ENCODE measurements at regions not wholly inside any gene's neighbourhood (a gene's known extent, or its start where the extent isn't known, plus 50 kb on each side); places are given as distances from the start of the nearest gene placed in this dataset.

DNA sequence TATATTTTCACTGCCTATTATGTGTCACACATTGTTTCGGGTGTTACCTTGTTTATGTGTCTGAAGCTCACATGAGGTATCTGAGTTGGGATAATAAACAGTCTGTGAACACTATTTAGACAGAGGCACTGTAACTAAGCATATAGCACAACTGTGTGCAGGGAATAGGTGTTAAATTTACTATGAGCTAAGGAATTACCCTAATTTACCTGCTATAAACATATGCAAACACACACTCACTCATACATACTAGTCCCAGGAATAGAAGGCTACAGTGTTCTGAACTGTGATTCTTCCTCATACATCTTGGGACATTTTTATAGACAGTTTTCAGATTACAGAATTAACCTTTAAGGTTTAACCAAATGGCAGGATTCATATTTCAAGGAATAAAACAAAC lies 127.6 kb upstream of the SPANXN4 start:
- TF ChIP-seq, protein P1, sequence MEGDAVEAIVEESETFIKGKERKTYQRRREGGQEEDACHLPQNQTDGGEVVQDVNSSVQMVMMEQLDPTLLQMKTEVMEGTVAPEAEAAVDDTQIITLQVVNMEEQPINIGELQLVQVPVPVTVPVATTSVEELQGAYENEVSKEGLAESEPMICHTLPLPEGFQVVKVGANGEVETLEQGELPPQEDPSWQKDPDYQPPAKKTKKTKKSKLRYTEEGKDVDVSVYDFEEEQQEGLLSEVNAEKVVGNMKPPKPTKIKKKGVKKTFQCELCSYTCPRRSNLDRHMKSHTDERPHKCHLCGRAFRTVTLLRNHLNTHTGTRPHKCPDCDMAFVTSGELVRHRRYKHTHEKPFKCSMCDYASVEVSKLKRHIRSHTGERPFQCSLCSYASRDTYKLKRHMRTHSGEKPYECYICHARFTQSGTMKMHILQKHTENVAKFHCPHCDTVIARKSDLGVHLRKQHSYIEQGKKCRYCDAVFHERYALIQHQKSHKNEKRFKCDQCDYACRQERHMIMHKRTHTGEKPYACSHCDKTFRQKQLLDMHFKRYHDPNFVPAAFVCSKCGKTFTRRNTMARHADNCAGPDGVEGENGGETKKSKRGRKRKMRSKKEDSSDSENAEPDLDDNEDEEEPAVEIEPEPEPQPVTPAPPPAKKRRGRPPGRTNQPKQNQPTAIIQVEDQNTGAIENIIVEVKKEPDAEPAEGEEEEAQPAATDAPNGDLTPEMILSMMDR (IDR thresholded peaks at IDR 0.05; ENCODE audit: low read depth, low read length), result no peak
- TF ChIP-seq EZH2phosphoT487 (IDR thresholded peaks at IDR 0.05; ENCODE audit: low read depth), result no peak

All from OCI-LY3 (cell line).